IPS-15b (cell line): ENCODE measurements at regions not wholly inside any gene's neighbourhood (a gene's known extent, or its start where the extent isn't known, plus 50 kb on each side); places are given as distances from the start of the nearest gene placed in this dataset.
"Not testable (repeated sequence)": the region's sequence is repeated elsewhere in the genome, so short reads cannot be mapped to it uniquely, and the experiment has no call there.

Experiments used
- H3K27me3 ChIP-seq: one replicate; pipeline ENCODE4 v1.6.1; 2013; ENCODE audit warnings: low read length; ENCODE audit not compliant: control insufficient read depth, insufficient read depth
- H3K36me3 ChIP-seq: one replicate; pipeline ENCODE4 v1.6.1; 2013; ENCODE audit warnings: low read length; ENCODE audit not compliant: control insufficient read depth, insufficient read depth
- H3K4me1 ChIP-seq: one replicate; pipeline ENCODE4 v1.6.1; 2013; ENCODE audit warnings: mild to moderate bottlenecking, low read length; ENCODE audit not compliant: control insufficient read depth, insufficient read depth
- H3K4me3 ChIP-seq: one replicate; pipeline ENCODE4 v1.5.1; 2013; ENCODE audit warnings: low read depth, low read length
- H3K9ac ChIP-seq: one replicate; pipeline ENCODE4 v1.6.1; 2013; ENCODE audit warnings: low read depth, mild to moderate bottlenecking, low read length
- H3K9me3 ChIP-seq: one replicate; pipeline ENCODE4 v1.6.1; 2013; ENCODE audit warnings: mild to moderate bottlenecking, low read length; ENCODE audit not compliant: control insufficient read depth, insufficient read depth

DNA sequence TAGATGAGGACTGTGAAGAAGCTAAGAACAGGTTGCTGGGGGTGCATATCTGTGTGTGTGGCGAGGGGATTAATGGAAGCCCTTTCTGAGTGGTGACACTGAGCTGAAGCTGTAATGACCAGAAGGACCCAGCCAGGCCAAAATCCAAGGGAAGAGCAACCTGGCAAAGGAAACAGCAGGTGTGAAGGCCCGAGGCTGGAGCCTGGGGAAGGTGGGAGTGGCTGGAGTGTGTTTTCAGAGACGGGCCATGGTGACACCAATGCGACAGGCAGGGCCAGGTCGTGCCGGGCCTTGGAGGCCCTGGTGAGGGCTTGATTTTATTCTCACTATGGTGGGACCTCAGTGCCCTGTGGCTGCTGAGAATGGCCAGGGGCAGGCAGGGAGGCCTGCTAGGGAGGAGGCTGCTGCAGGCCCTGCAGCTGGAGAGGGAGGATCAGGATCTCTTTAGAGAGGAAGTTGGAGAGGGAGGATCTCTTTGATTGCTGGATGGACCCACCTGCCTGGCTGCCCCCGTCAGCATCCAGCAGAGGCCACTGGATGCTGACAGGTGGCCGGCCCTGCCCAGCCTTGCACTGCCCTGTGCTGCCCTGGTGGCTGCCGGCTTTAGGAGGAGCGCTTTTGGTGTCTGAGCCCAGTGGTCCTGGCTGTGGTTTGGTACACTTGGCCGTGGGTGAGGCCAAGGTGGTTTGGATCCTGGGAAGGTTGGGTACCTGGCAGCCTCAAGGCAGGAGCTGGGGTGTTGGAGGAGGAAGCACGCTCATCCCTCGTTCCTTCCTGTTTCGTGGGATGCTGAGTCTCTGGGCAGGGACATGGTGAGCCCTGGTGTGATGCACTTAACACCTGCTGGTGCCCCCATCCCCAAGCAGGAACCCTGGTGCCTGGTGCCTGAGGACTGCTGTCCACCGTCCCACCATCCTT lies 188.3 kb downstream of the SEC14L1 start:
- no peaks in the 10 kb centered on the region for H3K27me3 ChIP-seq
- H3K4me1 ChIP-seq: no peaks in the 10 kb centered on the region
- no peaks in the 10 kb centered on the region for H3K36me3 ChIP-seq
- H3K9me3 ChIP-seq: no peaks in the 10 kb centered on the region
- H3K4me3 ChIP-seq: no peak overlapping the region
- H3K9ac ChIP-seq: no peak overlapping the region

DNA sequence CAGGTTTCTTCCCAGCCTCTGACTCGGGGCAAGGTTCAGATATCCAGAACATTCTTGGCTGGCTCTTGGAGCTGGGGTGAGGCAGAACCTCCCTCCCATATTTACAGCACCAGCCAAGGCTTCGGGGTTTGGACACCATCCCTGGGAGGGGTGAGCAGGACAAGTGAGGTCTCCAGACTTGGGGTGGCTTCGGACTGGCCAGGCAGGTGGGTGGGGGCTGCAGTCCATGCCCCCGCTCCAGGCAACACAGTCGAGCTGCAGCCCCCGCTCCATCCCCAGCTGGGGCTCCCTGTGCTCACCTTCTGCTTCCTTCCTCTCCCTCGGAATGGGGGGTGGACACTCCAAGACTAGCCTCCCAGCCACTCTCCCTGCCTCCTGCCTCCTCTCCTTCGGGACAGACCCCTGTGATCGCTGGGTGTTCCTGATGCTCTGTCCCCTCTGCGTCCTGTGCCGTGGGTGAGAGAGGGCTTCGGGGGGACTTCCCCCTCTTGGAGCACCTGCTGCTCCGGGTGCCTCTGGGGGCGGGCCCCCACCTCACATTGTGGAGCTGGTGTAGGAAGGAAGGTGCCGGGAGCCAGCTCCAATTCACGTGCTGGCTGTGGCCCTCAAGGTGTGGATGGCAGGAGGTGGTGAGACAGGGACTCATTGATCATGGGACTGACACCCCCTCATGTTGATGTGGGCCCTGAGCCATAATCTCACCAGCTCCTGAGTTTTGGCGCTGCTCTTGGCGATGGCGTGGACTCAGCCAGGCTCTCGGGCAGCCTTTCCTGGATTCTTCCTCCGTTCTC lies 189.2 kb downstream of the SEC14L1 start:
- Histone ChIP-seq H3K4me1 (no peaks in the 10 kb centered on the region), H3K4me3 (no peak overlapping the region), H3K9ac (no peak overlapping the region), H3K36me3 (no peaks in the 10 kb centered on the region), H3K27me3 (no peaks in the 10 kb centered on the region), H3K9me3 (no peaks in the 10 kb centered on the region)

DNA sequence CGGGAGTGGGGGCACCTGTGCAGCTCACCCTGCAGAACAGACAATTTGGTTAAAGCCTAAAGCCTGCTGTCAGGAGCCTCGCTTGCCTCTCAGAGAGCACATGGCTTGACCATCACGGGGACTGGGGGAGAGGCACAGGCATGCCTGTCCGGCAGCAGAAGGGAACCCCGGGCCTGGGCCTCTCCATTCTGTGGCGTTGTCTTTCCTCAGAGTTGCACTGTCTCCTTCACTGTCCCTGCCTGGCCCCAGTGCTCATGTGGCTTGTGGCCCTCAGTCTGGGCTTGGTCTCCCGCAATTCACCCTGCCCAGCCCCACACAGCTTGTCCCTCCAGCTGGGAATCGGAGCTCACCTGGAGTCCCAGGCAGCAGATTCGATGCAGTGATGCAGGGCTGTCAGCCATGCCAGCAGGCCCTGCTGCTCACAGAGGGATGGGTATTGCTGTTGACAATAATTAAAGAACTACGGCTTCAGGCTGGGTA lies 189.9 kb downstream of the SEC14L1 start:
- H3K9ac ChIP-seq: no peak overlapping the region
- H3K9me3 ChIP-seq: no peaks in the 10 kb centered on the region
- no peaks in the 10 kb centered on the region for H3K27me3 ChIP-seq
- no peaks in the 10 kb centered on the region for H3K36me3 ChIP-seq
- no peaks in the 10 kb centered on the region for H3K4me1 ChIP-seq
- no peak overlapping the region for H3K4me3 ChIP-seq

DNA sequence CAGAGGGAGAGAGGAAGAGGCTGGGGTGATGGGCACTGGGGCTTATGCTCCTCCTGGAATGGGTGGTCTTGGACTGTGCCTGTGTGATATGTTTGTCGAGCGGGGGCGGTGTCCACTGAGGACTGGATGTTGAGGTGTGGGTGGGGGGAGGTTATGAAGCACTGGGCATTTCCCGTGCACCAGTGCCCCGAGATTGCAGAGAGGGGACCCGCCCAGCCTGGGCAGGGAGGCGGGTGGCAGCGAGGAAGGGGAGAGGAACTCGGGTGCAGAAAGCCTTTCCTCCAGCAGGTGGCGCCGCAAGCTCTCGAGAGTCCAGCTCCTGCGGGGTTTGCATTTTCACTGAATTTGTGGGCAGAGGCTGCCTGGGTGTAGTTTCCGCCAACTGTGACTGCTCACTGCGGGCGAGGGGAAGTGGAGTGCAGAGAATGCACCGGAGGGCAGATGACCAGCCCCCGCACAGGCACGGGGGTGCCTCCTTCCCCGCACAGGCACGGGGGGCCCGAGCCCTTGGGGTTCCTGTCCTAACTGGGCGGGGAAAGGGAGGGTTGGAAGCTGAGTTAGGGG lies 190.6 kb downstream of the SEC14L1 start:
- no peak overlapping the region for H3K4me3 ChIP-seq
- no peaks in the 10 kb centered on the region for H3K4me1 ChIP-seq
- no peaks in the 10 kb centered on the region for H3K9me3 ChIP-seq
- no peaks in the 10 kb centered on the region for H3K36me3 ChIP-seq
- no peak overlapping the region for H3K9ac ChIP-seq
- no peaks in the 10 kb centered on the region for H3K27me3 ChIP-seq

DNA sequence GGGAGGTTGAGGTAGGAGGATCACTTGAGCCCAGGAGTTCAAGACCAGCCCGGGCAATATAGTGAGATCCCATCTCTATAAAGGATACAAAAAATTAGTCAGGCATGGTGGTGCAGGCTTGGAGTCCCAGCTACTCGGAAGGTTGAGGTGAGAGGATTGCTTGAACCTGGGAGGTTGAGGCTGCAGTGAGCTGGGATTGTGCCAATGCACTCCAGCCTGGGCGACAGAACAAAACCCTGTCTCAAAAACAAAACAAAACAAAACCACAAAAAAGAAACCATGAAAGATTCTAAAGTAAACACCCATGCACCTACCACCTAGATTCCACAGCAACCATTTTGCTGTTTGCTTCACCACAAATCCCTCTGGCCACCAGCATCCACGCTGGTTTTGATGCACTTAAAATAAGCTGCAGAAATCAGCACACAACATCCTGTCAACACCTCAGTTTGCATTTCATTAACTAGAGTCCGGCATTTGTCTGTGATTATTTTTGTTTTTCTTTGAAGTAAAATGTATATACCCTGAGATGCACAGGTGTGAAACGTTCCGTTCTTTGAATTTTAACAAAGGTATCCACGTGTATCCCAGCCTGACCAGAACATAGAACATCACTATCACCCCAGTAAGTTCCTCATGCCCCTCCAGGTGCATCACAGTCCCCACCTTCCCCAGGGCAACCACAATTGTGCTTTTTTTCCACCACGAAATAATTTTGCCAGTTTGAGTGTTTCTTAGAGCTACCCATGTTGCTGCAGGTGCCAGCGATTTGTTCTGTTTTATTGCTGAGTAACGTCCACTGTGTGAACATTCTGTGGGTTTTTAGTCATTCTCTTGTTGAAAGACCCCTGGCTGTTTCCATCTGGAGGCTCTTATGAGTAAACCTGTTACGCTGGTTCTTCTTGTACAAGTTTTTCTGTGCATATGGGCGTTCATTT lies 191.5 kb downstream of the SEC14L1 start:
- no peaks in the 10 kb centered on the region for H3K9me3 ChIP-seq
- no peak overlapping the region for H3K4me3 ChIP-seq
- H3K27me3 ChIP-seq: no peaks in the 10 kb centered on the region
- H3K9ac ChIP-seq: no peak overlapping the region
- no peaks in the 10 kb centered on the region for H3K4me1 ChIP-seq
- no peaks in the 10 kb centered on the region for H3K36me3 ChIP-seq

DNA sequence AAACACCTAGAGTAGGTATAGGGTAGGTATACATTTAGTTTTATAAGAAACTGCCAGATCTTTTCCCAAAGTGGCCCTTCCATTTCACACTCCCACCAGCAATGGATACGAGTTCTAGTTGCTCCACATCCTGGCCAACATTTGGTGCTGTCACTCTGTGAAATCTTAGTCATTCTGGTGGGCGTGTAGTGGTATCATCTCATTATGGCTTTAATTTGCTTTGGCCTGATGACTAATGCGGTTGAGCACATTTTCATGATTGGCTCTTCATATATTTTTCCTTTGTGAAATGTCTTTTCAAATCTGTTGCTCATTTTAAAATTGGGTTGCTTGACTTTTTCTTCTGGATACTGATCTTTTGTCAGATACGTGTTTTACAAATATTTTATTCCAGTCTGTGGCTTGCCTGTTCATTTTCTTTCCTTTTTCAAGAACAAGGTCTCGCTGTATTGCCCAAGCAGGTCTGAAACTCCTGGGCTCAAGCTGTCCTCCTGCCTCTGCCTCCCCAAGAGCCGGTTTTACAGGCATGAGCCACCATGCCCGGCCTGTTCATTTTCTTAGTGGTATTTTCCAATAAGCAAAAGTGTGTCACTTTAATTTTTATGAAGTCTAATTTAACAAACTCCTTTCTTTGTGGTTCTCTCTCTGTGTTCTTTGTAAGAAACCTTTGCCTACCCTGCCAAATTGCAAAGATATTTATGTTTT lies 192.4 kb downstream of the SEC14L1 start:
- no peaks in the 10 kb centered on the region for H3K36me3 ChIP-seq
- H3K4me1 ChIP-seq: no peaks in the 10 kb centered on the region
- H3K9me3 ChIP-seq: no peaks in the 10 kb centered on the region
- no peak overlapping the region for H3K9ac ChIP-seq
- no peaks in the 10 kb centered on the region for H3K27me3 ChIP-seq
- H3K4me3 ChIP-seq: no peak overlapping the region

DNA sequence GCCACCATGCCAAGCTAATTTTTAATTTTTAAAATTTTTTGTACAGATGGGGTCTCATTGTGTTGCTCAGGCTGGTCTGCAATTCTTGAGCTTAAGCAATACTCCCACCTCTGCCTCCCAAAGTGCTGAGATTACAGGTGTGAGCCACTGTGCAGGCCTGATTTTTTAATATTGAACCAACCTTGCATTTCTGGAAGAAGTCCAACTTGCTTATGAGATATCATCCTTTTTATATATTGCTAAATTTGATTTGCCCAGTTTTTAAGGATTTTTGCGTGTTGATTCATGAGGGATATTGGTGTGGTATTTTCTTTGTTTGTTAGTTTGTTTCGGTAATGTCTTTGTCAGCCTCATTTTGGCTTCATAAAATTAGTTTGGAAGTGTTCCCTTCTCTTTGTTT lies 196.4 kb downstream of the SEC14L1 start:
- Histone ChIP-seq H3K9me3 (no peaks in the 10 kb centered on the region), H3K4me1 (no peaks in the 10 kb centered on the region), H3K9ac (no peak overlapping the region), H3K36me3 (no peaks in the 10 kb centered on the region), H3K4me3 (no peak overlapping the region), H3K27me3 (no peaks in the 10 kb centered on the region)

DNA sequence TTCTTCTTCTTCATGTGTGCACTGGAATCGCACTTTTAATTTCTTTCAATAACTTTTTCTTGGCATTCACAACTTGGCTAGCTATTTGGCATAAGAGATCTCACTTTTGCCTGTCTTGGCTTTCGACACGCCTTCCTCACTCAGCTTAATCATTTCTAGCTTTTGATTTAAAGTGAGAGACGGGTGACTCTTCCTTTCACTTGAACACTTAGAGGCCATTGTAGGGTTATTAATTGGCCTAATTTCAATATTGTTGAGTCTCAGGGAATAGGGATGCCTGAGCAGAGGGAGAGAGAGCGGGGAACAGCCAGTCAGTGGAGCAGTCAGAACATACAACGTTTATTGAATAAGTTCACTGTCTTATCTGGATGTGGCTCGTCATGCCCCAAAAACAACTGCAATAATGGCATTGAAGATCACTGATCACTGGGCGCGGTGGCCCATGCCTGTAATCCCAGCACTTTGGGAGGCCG lies 200.3 kb downstream of the SEC14L1 start:
- H3K9ac ChIP-seq: no peak overlapping the region
- no peaks in the 10 kb centered on the region for H3K27me3 ChIP-seq
- H3K4me3 ChIP-seq: no peak overlapping the region
- peaks cover 4% of the 10 kb centered on the region for H3K36me3 ChIP-seq
- no peaks in the 10 kb centered on the region for H3K9me3 ChIP-seq
- H3K4me1 ChIP-seq: no peaks in the 10 kb centered on the region

DNA sequence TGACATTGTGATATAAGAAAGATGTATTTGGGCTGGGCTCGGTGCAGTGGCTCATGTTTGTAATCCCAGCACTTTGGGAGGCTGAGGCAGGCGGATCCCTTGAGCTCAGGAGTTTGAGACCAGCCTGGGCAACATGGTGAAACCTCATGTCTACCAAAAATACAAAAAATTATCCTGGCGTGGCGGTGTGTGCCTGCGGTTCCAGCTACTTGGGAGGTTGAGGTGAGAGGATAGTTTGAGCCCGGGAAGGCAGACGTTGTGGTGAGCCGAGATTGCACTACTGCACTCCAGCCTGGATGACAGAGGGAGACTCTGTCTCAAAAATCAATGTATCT lies 201.9 kb downstream of the SEC14L1 start:
- not testable (repeated sequence) for H3K4me3 ChIP-seq, H3K27me3 ChIP-seq, H3K4me1 ChIP-seq, H3K9me3 ChIP-seq, H3K36me3 ChIP-seq, H3K9ac ChIP-seq

DNA sequence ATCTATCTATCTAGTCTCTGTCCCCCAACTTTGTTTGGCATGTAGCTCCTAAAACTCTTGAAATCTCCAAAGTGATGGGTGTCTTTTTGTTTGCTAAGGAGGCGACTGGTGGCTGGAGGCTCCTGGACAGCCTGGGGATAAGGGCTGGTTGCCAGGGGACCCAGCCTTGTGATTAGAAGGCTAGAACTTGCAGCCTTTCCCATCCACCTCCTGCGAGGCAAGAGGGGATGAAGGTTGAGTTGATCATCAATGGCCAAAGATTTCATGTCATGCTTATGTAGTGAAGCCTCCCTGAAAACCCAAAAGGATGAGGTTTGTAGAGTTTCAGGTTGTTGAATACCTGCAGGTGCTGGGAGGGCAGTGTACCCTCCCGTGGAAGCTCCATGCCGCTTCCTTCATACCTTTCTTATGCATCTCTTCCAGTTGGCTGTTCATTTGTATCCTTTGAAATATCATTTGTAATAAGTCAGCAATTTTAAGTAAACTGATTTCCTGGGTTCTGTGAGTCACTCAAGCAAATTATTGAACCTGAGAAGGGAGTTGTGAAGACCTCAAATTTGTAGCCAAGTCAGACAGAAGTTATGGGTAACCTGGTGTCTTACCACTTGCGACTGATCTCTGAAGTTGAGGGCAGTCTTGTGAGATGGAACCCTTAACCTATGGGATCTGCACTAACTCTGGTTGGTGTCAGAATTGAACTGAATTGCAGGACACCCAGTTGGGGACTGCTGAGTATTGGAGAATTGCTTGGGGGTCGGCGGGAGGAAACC lies 202.4 kb downstream of the SEC14L1 start:
- Histone ChIP-seq H3K4me3 (no peak overlapping the region), H3K36me3 (peaks cover 4% of the 10 kb centered on the region), H3K4me1 (no peaks in the 10 kb centered on the region), H3K27me3 (no peaks in the 10 kb centered on the region), H3K9me3 (no peaks in the 10 kb centered on the region), H3K9ac (no peak overlapping the region)
